NB4 (cell line): ENCODE measurements at regions not wholly inside any gene's neighbourhood (a gene's known extent, or its start where the extent isn't known, plus 50 kb on each side); places are given as distances from the start of the nearest gene placed in this dataset.

Experiments used
- POLR2A ChIP-seq: IDR thresholded peaks from 2 replicates; pipeline ENCODE4 v1.6.1; 2011; ENCODE audit warnings: mild to moderate bottlenecking; ENCODE audit not compliant: insufficient read length; ENCODE audit errors: extremely low read depth
- TF ChIP-seq, protein P1 (sequence below): IDR thresholded peaks from one replicate; pipeline ENCODE4 v1.5.1; 2012; ENCODE audit warnings: low read depth, low read length

DNA sequence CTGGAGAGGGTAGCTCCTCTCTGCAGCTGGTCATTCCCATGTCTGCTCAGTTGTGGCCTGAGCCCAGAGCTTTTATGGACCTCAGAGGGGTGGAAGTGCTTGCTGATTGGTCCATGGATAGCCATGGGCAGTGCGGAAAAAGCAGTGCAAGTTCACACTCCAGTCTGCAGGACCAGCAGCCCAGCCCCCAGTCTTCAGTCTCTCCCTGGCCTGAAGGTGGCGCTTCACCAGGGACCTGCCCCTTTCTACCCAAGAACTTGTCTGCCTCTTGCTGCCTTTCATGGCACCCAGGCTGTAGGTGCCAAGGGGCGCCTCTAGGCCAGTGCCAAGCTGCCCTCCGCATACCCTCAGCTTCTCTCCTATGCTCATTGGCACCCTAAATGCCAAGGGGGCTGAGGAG lies 91.0 kb downstream of the TBXT start:
- TF ChIP-seq, protein P1, sequence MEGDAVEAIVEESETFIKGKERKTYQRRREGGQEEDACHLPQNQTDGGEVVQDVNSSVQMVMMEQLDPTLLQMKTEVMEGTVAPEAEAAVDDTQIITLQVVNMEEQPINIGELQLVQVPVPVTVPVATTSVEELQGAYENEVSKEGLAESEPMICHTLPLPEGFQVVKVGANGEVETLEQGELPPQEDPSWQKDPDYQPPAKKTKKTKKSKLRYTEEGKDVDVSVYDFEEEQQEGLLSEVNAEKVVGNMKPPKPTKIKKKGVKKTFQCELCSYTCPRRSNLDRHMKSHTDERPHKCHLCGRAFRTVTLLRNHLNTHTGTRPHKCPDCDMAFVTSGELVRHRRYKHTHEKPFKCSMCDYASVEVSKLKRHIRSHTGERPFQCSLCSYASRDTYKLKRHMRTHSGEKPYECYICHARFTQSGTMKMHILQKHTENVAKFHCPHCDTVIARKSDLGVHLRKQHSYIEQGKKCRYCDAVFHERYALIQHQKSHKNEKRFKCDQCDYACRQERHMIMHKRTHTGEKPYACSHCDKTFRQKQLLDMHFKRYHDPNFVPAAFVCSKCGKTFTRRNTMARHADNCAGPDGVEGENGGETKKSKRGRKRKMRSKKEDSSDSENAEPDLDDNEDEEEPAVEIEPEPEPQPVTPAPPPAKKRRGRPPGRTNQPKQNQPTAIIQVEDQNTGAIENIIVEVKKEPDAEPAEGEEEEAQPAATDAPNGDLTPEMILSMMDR: peak; percentile 15
- no peak for TF ChIP-seq POLR2A
